BLaER1 treated with 17β-estradiol and CSF1 and Interleukin-3, amounts not matched to agents 10 nM and 100 nM (cell line): ENCODE measurements at regions not wholly inside any gene's neighbourhood (a gene's known extent, or its start where the extent isn't known, plus 50 kb on each side); places are given as distances from the start of the nearest gene placed in this dataset.

Source experiments
- H3K27ac ChIP-seq, 11 experiments: shearing (Covaris generic); formaldehyde crosslinking; 2 replicates each; pipeline ENCODE4 v1.8.1; 2022
- H3K27me3 ChIP-seq, 11 experiments: shearing (Covaris generic); formaldehyde crosslinking; 2 replicates each; pipeline ENCODE4 v1.8.1; 2022
- H3K36me3 ChIP-seq, 11 experiments: shearing (Covaris generic); formaldehyde crosslinking; 2 replicates each; pipeline ENCODE4 v1.8.1; 2022
- H3K4me1 ChIP-seq, 10 experiments: shearing (Covaris generic); formaldehyde crosslinking; 2 replicates each; pipeline ENCODE4 v1.8.1; 2022
- H3K4me2 ChIP-seq, 11 experiments: shearing (Covaris generic); formaldehyde crosslinking; 2 replicates each; pipeline ENCODE4 v1.8.1; 2022
- H3K4me3 ChIP-seq, 10 experiments: shearing (Covaris generic); formaldehyde crosslinking; 2 replicates each; pipeline ENCODE4 v1.8.1; 2022
- H3K9ac ChIP-seq, 11 experiments: shearing (Covaris generic); formaldehyde crosslinking; 2 replicates each; pipeline ENCODE4 v1.8.1; 2022
- H3K9me3 ChIP-seq, 11 experiments: shearing (Covaris generic); formaldehyde crosslinking; replicated peaks in 1 of 11; 2 replicates each; pipeline ENCODE4 v1.8.1; 2022
- H4K20me1 ChIP-seq, 11 experiments: shearing (Covaris generic); formaldehyde crosslinking; 2 replicates each; pipeline ENCODE4 v1.8.1; 2022
- Cebpa-rat ChIP-seq, 11 experiments: shearing (Covaris generic); IDR thresholded peaks; 2 replicates each; pipeline ENCODE4 v1.8.1; 2022

DNA sequence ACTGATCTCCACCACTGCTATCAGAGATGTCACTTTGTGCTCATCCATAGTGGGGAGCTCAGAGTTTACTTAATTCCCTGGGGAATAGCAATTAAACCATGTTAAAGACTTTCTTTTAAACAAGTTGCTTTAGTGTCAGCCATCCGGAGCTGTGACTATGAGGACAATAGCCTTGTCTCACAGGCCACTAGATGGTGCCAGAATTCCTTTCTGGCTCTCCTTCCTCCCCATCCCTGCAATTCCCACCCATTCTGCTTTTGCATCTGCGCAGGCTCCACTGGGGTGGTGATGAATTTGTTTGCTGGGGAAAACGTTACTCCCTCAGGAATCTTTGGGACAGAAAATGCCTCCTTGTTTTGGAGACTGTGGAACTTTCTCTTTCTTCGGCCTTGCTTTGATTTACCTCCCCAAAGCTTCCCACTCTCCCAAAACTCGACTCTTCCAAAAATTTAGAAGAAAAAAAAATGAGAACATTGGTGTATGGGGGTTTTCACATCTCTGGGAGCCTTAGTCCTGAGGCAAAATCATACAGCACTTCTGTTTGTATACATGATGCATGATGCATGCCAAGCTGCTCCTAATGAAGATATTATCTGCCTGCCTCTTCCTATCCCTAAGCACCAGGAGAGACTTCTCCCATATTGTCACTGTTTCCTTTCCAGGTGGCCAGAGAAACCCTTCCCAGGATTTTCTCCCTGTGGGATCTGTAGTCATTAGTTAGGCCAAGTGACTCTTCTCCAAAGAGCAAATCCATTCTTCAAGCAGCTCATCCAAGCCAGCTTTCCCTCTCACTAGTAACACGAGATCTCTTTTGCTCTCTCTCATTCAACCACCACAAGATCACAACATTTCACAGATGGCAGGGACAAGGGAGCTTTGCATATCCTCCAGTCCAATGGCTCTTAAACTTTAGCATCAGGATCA is 466.1 kb downstream of the TLR4 start:
- Histone ChIP-seq H3K36me3 (no peaks in the 10 kb centered on the region), H3K4me2 (no peak overlapping the region), H3K9ac (no peak overlapping the region), H4K20me1 (no peaks in the 10 kb centered on the region), H3K4me1 (0 out of 20 replicates have a peak, but pooled peaks cover 0 to 5% (median 0%) of the 10 kb centered on the region in 10 experiments), H3K27me3 (no peaks in the 10 kb centered on the region), H3K4me3 (no peak overlapping the region), H3K9me3 (no peaks in the 10 kb centered on the region), H3K27ac (no peak overlapping the region)
- TF ChIP-seq Cebpa-rat (IDR thresholded peaks at IDR 0.05), result no peak

DNA sequence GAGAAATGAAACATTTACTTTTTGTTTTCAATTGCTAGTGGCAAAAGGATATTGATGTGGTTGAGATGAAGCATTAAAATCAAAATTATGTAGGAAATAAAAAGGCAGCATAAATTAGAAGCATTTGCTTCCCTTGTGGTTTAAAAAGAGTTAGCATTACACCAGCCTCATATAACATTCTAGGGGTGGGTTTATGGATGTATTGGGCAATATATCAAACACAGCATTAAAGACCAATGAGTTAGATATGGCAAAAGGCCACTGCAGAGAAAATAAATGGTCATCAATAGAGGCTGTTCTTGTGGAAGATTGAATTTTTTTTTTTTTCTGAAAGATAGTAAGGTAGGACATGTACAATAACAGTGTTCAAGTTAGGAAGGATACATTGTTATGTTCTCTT is 473.0 kb downstream of the TLR4 start:
- H3K4me3 ChIP-seq, result no peak overlapping the region
- H3K9me3 ChIP-seq, result no peaks in the 10 kb centered on the region
- no peak overlapping the region for H3K9ac ChIP-seq
- no peak overlapping the region for H3K4me2 ChIP-seq
- H3K27ac ChIP-seq, result no peak overlapping the region
- TF ChIP-seq Cebpa-rat (IDR thresholded peaks at IDR 0.05), result no peak
- H3K36me3 ChIP-seq, result no peaks in the 10 kb centered on the region
- H4K20me1 ChIP-seq, result no peaks in the 10 kb centered on the region
- no peaks in the 10 kb centered on the region for H3K27me3 ChIP-seq
- no peaks in the 10 kb centered on the region for H3K4me1 ChIP-seq

DNA sequence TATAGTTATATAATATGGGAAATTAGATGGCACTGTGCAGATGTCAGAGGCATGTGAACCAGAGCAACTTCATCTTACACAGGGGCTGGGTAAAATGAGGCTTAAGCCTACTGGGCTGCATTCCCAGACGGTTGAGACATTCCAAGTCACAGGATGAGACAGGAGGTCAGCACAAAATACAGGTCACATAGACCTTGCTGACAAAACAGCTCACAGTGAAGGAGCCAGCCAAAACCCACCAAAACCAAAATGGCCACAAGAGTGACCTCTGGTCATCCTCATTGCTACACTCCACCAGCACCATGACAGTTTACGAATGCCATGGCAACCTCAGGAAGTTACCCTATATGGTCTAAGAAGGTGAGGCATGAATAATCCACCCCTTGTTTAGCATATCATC is 479.4 kb downstream of the TLR4 start:
- H3K9me3 ChIP-seq, result no peaks in the 10 kb centered on the region
- H3K27ac ChIP-seq, result no peak overlapping the region
- H3K27me3 ChIP-seq, result no peaks in the 10 kb centered on the region
- H3K4me1 ChIP-seq, result no peaks in the 10 kb centered on the region
- H3K9ac ChIP-seq, result no peak overlapping the region
- H3K4me2 ChIP-seq, result no peak overlapping the region
- no peaks in the 10 kb centered on the region for H4K20me1 ChIP-seq
- TF ChIP-seq Cebpa-rat (IDR thresholded peaks at IDR 0.05), result no peak
- H3K36me3 ChIP-seq, result no peaks in the 10 kb centered on the region
- H3K4me3 ChIP-seq, result no peak overlapping the region

DNA sequence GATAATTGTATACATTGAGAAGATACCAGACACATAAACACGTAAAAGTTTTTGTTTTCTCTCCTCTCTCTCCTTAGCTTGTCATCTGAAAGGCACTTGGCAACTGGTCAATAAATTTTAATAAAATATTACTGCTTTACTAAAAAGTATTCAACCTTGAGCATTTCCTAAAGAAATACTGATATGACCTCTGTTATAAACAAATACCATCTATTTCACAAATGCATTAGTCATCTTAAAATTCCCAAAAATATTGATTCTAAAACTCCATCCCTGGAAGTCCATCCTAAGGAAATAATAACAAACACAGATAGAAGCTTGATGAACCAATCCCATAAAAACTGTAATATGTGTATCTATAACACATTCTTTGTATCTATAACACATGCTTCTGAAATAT is 483.2 kb downstream of the TLR4 start:
- no peaks in the 10 kb centered on the region for H3K4me1 ChIP-seq
- H3K9ac ChIP-seq, result no peak overlapping the region
- no peaks in the 10 kb centered on the region for H3K27me3 ChIP-seq
- no peak overlapping the region for H3K4me2 ChIP-seq
- no peaks in the 10 kb centered on the region for H3K36me3 ChIP-seq
- no peak for TF ChIP-seq Cebpa-rat (IDR thresholded peaks at IDR 0.05)
- H3K27ac ChIP-seq, result no peak overlapping the region
- H3K9me3 ChIP-seq, result peaks cover 0 to 3% (median 0%) of the 10 kb centered on the region in 11 experiments; a peak in 1 of 22 replicates
- no peaks in the 10 kb centered on the region for H4K20me1 ChIP-seq
- H3K4me3 ChIP-seq, result no peak overlapping the region

DNA sequence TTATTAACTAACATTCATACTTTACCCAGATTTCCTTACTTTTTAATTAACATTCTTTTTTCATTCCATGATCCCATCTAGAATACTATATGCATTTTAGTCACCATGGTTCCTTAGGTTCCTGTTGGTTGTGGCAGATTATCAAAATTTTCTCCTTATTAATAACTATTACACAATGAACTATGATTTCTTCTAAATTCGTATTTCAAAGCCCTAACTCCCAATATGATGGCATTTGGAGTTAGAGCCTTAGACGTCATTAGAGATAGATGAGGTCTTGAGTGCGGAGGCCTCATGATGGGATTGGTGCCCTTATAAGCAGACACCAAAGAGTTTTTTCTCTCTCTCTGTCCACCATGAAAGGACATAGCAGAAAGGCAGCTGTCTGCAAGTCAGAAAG is 485.4 kb downstream of the TLR4 start:
- no peaks in the 10 kb centered on the region for H3K36me3 ChIP-seq
- no peaks in the 10 kb centered on the region for H3K27me3 ChIP-seq
- H3K9me3 ChIP-seq, result peaks cover 0 to 4% (median 0%) of the 10 kb centered on the region in 11 experiments; a peak in 1 of 22 replicates
- H3K27ac ChIP-seq, result no peak overlapping the region
- no peaks in the 10 kb centered on the region for H4K20me1 ChIP-seq
- no peak overlapping the region for H3K4me2 ChIP-seq
- TF ChIP-seq Cebpa-rat (IDR thresholded peaks at IDR 0.05), result peak in 7 of 11 experiments; percentile 6 to 84 (median 59); a peak in 9 of 22 replicates
- H3K4me3 ChIP-seq, result no peak overlapping the region
- H3K9ac ChIP-seq, result no peak overlapping the region
- H3K4me1 ChIP-seq, result no peaks in the 10 kb centered on the region

DNA sequence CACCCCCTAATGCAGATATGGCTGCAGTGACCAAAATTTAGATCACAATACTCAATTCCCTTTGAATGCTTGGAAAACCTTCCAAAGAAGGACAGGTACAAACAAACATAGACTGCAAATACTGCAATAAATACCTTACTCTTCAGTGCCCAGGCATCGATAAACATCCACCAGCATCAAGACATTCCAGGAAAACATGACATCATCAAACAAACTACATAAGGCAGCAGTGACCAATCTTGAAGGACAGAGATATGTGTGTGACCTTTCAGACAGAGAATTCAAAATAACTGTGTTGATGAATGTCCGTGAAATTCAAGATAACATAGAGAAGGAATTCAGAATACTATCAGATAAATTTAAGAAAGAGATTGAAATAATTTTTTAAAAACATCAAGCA is 488.6 kb downstream of the TLR4 start:
- no peaks in the 10 kb centered on the region for H3K36me3 ChIP-seq
- TF ChIP-seq Cebpa-rat (IDR thresholded peaks at IDR 0.05), result no peak

DNA sequence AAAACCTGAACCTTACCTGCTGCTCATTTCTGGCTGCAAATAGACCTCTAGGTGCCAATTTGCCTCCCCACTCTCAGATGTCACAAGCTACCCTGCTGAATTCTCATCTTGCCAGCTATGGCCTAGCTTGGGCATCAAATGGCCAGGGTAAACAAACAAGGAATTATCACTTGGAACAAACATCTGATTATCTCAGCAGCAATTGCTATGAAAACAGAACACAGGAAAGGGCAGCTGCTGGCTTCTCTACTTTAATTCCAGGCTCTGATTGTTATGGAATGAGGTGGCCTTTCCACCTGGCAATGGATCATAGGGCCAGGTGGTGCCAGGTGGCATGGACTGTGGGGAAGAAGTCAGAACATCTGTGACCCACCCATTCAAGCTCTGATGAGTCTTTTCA is 505.1 kb downstream of the TLR4 start:
- no peak for TF ChIP-seq Cebpa-rat (IDR thresholded peaks at IDR 0.05)

More for the DNA sequence above, 488.6 kb downstream of the TLR4 start:
- H3K9me3 ChIP-seq, result peaks cover 0 to 4% (median 0%) of the 10 kb centered on the region in 11 experiments; a peak in 2 of 22 replicates
- H3K4me2 ChIP-seq, result no peak overlapping the region
- H3K27me3 ChIP-seq, result no peaks in the 10 kb centered on the region
- H3K9ac ChIP-seq, result no peak overlapping the region
- no peak overlapping the region for H3K27ac ChIP-seq
- H4K20me1 ChIP-seq, result no peaks in the 10 kb centered on the region
- H3K4me1 ChIP-seq, result no peaks in the 10 kb centered on the region
- H3K4me3 ChIP-seq, result no peak overlapping the region

DNA sequence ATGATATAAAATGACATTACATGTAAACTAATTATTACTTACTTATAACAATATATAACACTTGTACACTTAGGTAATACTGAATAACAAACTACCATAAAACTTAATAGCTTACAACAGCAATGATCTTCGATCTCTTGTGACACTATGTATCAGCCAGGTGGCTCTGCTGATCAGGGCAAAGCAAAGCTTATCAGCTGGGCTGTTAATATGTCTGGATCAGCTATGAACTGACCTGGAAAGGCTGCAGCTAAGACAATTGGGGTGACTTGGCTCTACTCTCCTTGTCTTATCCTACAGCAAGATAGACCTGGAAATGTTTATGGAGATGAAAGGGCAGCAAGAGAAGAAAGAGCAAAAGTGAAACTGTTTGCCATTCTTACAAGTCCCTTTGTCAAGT is 511.3 kb downstream of the TLR4 start:
- Histone ChIP-seq H3K4me2 (no peak overlapping the region), H3K9me3 (no peaks in the 10 kb centered on the region), H3K4me3 (no peak overlapping the region), H3K27me3 (no peaks in the 10 kb centered on the region), H3K4me1 (no peaks in the 10 kb centered on the region), H3K36me3 (no peaks in the 10 kb centered on the region), H3K27ac (no peak overlapping the region), H4K20me1 (no peaks in the 10 kb centered on the region), H3K9ac (no peak overlapping the region)
- TF ChIP-seq Cebpa-rat (IDR thresholded peaks at IDR 0.05), result no peak

More for the DNA sequence above, 505.1 kb downstream of the TLR4 start:
- Histone ChIP-seq H3K4me1 (no peaks in the 10 kb centered on the region), H3K4me3 (no peak overlapping the region), H3K9me3 (0 out of 22 replicates have a peak, but pooled peaks cover 0 to under 1% (median 0%) of the 10 kb centered on the region in 11 experiments), H4K20me1 (no peaks in the 10 kb centered on the region), H3K27ac (no peak overlapping the region), H3K4me2 (no peak overlapping the region), H3K9ac (no peak overlapping the region), H3K27me3 (no peaks in the 10 kb centered on the region), H3K36me3 (no peaks in the 10 kb centered on the region)

DNA sequence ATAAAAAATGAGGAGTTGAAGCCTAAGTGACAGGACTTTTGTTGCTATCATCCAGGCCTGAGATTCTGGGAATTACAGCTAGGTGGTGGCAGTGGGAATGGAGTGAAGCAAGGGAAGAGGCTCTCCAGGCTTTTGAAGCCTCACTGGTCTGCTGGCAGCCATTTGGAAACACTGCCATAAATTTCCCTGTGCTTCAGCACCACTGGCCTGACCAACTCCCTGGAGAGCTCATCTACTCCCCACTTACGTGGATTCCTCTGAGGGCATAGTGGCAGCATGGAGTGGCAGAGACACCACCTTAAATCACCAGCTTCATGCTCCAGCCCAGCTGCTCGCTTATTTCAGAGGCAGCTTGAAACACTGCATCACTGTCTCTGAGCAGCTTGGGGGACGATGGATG is 518.2 kb downstream of the TLR4 start:
- no peak for TF ChIP-seq Cebpa-rat (IDR thresholded peaks at IDR 0.05)
- Histone ChIP-seq H3K9ac (no peak overlapping the region), H3K27ac (no peak overlapping the region), H3K27me3 (no peaks in the 10 kb centered on the region), H4K20me1 (no peaks in the 10 kb centered on the region), H3K4me3 (no peak overlapping the region), H3K36me3 (no peaks in the 10 kb centered on the region), H3K4me1 (no peaks in the 10 kb centered on the region), H3K4me2 (no peak overlapping the region), H3K9me3 (no peaks in the 10 kb centered on the region)

DNA sequence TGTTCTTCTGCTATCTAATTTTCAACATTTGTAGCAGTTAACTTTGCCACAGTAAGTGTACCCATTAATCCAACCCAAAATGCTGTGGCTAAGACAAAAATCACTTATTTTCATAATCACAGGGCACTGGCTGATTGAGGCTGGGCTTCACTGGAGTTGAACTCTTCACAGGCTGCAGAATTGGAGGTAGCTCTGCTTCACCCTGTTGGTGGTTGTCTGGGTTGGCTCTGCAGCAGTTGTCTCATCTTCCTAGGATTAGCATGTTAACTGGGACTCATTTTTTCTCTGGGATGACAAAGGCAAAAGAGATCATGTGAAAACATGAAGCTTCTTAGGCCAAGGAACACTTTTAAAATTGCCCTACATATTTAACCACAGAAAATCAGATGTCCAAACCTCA is 518.9 kb downstream of the TLR4 start:
- no peak overlapping the region for H3K4me2 ChIP-seq
- no peaks in the 10 kb centered on the region for H3K36me3 ChIP-seq
- no peak overlapping the region for H3K9ac ChIP-seq
- H3K27me3 ChIP-seq, result no peaks in the 10 kb centered on the region
- TF ChIP-seq Cebpa-rat (IDR thresholded peaks at IDR 0.05), result no peak
- no peaks in the 10 kb centered on the region for H3K4me1 ChIP-seq
- H3K9me3 ChIP-seq, result no peaks in the 10 kb centered on the region
- no peaks in the 10 kb centered on the region for H4K20me1 ChIP-seq
- H3K4me3 ChIP-seq, result no peak overlapping the region
- H3K27ac ChIP-seq, result no peak overlapping the region
